HepG2 (cell line): ENCODE measurements at regions not wholly inside any gene's neighbourhood (a gene's known extent, or its start where the extent isn't known, plus 50 kb on each side); places are given as distances from the start of the nearest gene placed in this dataset.

Source experiments
- CCDC6 ChIP-seq: sonication (generic); formaldehyde crosslinking; IDR thresholded peaks from 2 replicates; pipeline ENCODE4 v1.8.1; 2022; ENCODE audit warnings: mild to moderate bottlenecking, missing genetic modification reagents, moderate library complexity
- DNMT1 ChIP-seq: sonication (generic); formaldehyde crosslinking; IDR thresholded peaks from 2 replicates; pipeline ENCODE4 v1.5.1; 2020; ENCODE audit warnings: mild to moderate bottlenecking, missing genetic modification reagents
- HOXA7 ChIP-seq: sonication (generic); formaldehyde crosslinking; IDR thresholded peaks from 2 replicates; pipeline ENCODE4 v1.8.1; 2022; ENCODE audit warnings: mild to moderate bottlenecking, missing genetic modification reagents, moderate library complexity
- KMT2B ChIP-seq: IDR thresholded peaks from 2 replicates; pipeline ENCODE4 v1.6.1; 2016; ENCODE audit warnings: missing genetic modification reagents, missing compliant biosample characterization
- MAZ ChIP-seq, 2 experiments: sonication (generic) in 1 of 2; formaldehyde crosslinking in 1 of 2; IDR thresholded peaks; 2 replicates each; pipeline versions ENCODE4 v1.5.0 to v1.6.1; 2012 to 2020; ENCODE audit warnings: low read depth in 2 of 2, mild to moderate bottlenecking in 2 of 2, borderline replicate concordance in 1 of 2, improper control_type of control experiment in 1 of 2, low read length in 1 of 2, missing genetic modification reagents in 1 of 2, moderate library complexity in 1 of 2
- MED8 ChIP-seq: sonication (generic); formaldehyde crosslinking; IDR thresholded peaks from 2 replicates; pipeline ENCODE4 v1.8.1; 2023; ENCODE audit warnings: mild to moderate bottlenecking, missing genetic modification reagents; ENCODE audit not compliant: insufficient replicate concordance
- MTF1 ChIP-seq: sonication (generic); formaldehyde crosslinking; IDR thresholded peaks from 2 replicates; pipeline ENCODE4 v1.5.0; 2020; ENCODE audit warnings: missing genetic modification reagents
- NBN ChIP-seq: fragments of 450-650 bp; conservative IDR thresholded peaks from 2 replicates; pipeline ENCODE4 v1.6.1; 2017
- NCOA1 ChIP-seq: sonication (generic); formaldehyde crosslinking; IDR thresholded peaks from 2 replicates; pipeline ENCODE4 v1.9.0; 2021; ENCODE audit warnings: missing genetic modification reagents
- NPAS2 ChIP-seq: sonication (generic); formaldehyde crosslinking; IDR thresholded peaks from 2 replicates; pipeline ENCODE4 v1.8.0; 2022; ENCODE audit warnings: mild to moderate bottlenecking, missing genetic modification reagents, borderline replicate concordance
- RFX5 ChIP-seq: IDR thresholded peaks from 2 replicates; pipeline ENCODE4 v1.6.1; 2011; ENCODE audit warnings: low read depth, low read length, improper control_type of control experiment
- RXRA ChIP-seq: sonication (generic); formaldehyde crosslinking; IDR thresholded peaks from 2 replicates; pipeline ENCODE4 v1.5.1; 2020; ENCODE audit warnings: missing genetic modification reagents
- SMAD9 ChIP-seq: sonication (generic); formaldehyde crosslinking; IDR thresholded peaks from 2 replicates; pipeline ENCODE4 v1.5.1; 2020; ENCODE audit warnings: mild to moderate bottlenecking, missing genetic modification reagents
- SNRNP70 ChIP-seq: fragments of 200-400 bp; formaldehyde crosslinking; IDR thresholded peaks from 2 replicates; pipeline ENCODE4 v1.6.1; 2017; ENCODE audit warnings: mild to moderate bottlenecking, low read depth, low read length, moderate library complexity
- ZBTB7A ChIP-seq: sonication (generic); formaldehyde crosslinking; IDR thresholded peaks from 2 replicates; pipeline ENCODE4 v1.8.0; 2022; ENCODE audit warnings: mild to moderate bottlenecking, missing genetic modification reagents
- ZFY ChIP-seq: sonication (generic); formaldehyde crosslinking; IDR thresholded peaks from 2 replicates; pipeline ENCODE4 v1.4.0; 2020; ENCODE audit warnings: missing genetic modification reagents
- ZNF468 ChIP-seq: sonication (generic); formaldehyde crosslinking; IDR thresholded peaks from 2 replicates; pipeline ENCODE4 v1.8.0; 2022; ENCODE audit warnings: mild to moderate bottlenecking, moderate library complexity, missing genetic modification reagents
- ZNF75D ChIP-seq: sonication (generic); formaldehyde crosslinking; IDR thresholded peaks from 2 replicates; pipeline ENCODE4 v1.8.1; 2023; ENCODE audit warnings: missing genetic modification reagents, mild to moderate bottlenecking, borderline replicate concordance
- ZNF792 ChIP-seq: IDR thresholded peaks from 2 replicates; pipeline ENCODE4 v1.6.1; 2016
- TF ChIP-seq, protein P1 (sequence below): IDR thresholded peaks from 2 replicates; pipeline ENCODE4 v1.6.1; 2012; ENCODE audit warnings: inconsistent platforms
- TF ChIP-seq, protein P2 (sequence below): sonication (generic); formaldehyde crosslinking; IDR thresholded peaks from 2 replicates; pipeline ENCODE4 v1.8.0; 2022; ENCODE audit warnings: missing genetic modification reagents, mild to moderate bottlenecking, moderate library complexity, borderline replicate concordance
- TF ChIP-seq, protein P3 (sequence below): IDR thresholded peaks from 2 replicates; pipeline ENCODE4 v1.6.1; 2016
- TF ChIP-seq, protein P4 (sequence below): sonication (generic); formaldehyde crosslinking; IDR thresholded peaks from 2 replicates; pipeline ENCODE4 v1.9.0; 2021; ENCODE audit warnings: missing genetic modification reagents, borderline replicate concordance
- TF ChIP-seq, protein P5 (sequence below): sonication (generic); formaldehyde crosslinking; IDR thresholded peaks from 2 replicates; pipeline ENCODE4 v1.4.0; 2020; ENCODE audit warnings: missing genetic modification reagents; ENCODE audit errors: not compliant biosample characterization

DNA sequence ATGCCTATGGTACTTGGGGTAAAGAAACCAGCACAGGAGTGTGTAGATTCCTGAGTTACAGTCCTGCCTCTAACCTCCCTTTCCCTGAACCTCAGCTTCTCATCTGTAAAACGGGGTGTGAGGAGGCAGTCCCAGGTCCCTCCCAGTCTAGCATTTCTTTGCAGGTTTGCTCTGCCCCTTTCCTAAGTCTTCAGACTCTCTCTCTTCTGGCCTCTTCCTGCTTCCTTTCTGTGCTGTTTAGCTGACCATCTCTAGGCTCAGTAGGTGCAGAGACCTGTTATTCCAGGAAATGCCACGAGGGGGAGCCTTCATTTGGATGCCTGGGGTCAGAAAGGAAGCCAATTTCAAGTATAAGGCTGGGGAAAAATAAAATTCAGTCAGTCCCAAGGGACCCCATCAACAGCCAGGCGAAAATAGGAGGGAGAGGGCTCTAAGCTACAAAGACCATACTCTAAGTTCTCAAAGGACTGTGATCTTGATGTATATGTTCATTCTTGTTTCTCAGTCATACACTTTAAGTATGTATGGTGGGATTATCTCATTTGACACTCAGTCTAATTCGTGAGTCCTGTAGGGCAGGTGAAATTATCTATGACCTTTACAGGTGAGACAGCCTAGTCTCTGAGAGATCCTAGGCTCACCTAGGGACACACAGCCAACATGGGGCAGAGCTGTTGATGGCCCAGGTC lies 89.1 kb downstream of the NCR2 start (continued):
- TF ChIP-seq, protein P1, sequence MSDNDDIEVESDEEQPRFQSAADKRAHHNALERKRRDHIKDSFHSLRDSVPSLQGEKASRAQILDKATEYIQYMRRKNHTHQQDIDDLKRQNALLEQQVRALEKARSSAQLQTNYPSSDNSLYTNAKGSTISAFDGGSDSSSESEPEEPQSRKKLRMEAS = no peak
- TF ChIP-seq DNMT1 (no peak), RFX5 (no peak), NCOA1 (CRISPR knock-in tag) (peak; percentile 57; the same call in 1 of the 2 replicates), HOXA7 (CRISPR knock-in tag) (no peak), SNRNP70 (no peak), SMAD9 (CRISPR knock-in tag) (no peak), ZNF792 (CRISPR knock-in tag) (no peak), NBN (no peak), CCDC6 (CRISPR knock-in tag) (0 out of 2 replicates have a peak, but pooled peaks have one; percentile 26), MAZ (IDR thresholded peaks at IDR 0.05; ENCODE audit: borderline replicate concordance, low read depth, low read length) (no peak), MAZ (CRISPR knock-in tag; IDR thresholded peaks at IDR 0.05; ENCODE audit: low read depth) (peak; percentile 29; the same call in 1 of the 2 replicates), ZNF75D (CRISPR knock-in tag) (no peak), ZNF468 (CRISPR knock-in tag) (no peak), ZBTB7A (no peak), ZFY (CRISPR knock-in tag) (no peak), NPAS2 (CRISPR knock-in tag) (no peak), MED8 (no peak), RXRA (CRISPR knock-in tag) (no peak), KMT2B (CRISPR knock-in tag) (no peak), MTF1 (CRISPR knock-in tag) (no peak)
- TF ChIP-seq, protein P2, sequence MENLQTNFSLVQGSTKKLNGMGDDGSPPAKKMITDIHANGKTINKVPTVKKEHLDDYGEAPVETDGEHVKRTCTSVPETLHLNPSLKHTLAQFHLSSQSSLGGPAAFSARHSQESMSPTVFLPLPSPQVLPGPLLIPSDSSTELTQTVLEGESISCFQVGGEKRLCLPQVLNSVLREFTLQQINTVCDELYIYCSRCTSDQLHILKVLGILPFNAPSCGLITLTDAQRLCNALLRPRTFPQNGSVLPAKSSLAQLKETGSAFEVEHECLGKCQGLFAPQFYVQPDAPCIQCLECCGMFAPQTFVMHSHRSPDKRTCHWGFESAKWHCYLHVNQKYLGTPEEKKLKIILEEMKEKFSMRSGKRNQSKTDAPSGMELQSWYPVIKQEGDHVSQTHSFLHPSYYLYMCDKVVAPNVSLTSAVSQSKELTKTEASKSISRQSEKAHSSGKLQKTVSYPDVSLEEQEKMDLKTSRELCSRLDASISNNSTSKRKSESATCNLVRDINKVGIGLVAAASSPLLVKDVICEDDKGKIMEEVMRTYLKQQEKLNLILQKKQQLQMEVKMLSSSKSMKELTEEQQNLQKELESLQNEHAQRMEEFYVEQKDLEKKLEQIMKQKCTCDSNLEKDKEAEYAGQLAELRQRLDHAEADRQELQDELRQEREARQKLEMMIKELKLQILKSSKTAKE (CRISPR knock-in tag) = no peak
- TF ChIP-seq, protein P3, sequence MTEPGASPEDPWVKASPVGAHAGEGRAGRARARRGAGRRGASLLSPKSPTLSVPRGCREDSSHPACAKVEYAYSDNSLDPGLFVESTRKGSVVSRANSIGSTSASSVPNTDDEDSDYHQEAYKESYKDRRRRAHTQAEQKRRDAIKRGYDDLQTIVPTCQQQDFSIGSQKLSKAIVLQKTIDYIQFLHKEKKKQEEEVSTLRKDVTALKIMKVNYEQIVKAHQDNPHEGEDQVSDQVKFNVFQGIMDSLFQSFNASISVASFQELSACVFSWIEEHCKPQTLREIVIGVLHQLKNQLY (CRISPR knock-in tag) = no peak
- TF ChIP-seq, protein P4, sequence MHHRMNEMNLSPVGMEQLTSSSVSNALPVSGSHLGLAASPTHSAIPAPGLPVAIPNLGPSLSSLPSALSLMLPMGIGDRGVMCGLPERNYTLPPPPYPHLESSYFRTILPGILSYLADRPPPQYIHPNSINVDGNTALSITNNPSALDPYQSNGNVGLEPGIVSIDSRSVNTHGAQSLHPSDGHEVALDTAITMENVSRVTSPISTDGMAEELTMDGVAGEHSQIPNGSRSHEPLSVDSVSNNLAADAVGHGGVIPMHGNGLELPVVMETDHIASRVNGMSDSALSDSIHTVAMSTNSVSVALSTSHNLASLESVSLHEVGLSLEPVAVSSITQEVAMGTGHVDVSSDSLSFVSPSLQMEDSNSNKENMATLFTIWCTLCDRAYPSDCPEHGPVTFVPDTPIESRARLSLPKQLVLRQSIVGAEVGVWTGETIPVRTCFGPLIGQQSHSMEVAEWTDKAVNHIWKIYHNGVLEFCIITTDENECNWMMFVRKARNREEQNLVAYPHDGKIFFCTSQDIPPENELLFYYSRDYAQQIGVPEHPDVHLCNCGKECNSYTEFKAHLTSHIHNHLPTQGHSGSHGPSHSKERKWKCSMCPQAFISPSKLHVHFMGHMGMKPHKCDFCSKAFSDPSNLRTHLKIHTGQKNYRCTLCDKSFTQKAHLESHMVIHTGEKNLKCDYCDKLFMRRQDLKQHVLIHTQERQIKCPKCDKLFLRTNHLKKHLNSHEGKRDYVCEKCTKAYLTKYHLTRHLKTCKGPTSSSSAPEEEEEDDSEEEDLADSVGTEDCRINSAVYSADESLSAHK (CRISPR knock-in tag) = no peak
- TF ChIP-seq, protein P5, sequence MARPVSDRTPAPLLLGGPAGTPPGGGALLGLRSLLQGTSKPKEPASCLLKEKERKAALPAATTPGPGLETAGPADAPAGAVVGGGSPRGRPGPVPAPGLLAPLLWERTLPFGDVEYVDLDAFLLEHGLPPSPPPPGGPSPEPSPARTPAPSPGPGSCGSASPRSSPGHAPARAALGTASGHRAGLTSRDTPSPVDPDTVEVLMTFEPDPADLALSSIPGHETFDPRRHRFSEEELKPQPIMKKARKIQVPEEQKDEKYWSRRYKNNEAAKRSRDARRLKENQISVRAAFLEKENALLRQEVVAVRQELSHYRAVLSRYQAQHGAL (CRISPR knock-in tag) = no peak
